ENCODE measurements at regions not wholly inside any gene's neighbourhood (a gene's known extent, or its start where the extent isn't known, plus 50 kb on each side); places are given as distances from the start of the nearest gene placed in this dataset.

DNA sequence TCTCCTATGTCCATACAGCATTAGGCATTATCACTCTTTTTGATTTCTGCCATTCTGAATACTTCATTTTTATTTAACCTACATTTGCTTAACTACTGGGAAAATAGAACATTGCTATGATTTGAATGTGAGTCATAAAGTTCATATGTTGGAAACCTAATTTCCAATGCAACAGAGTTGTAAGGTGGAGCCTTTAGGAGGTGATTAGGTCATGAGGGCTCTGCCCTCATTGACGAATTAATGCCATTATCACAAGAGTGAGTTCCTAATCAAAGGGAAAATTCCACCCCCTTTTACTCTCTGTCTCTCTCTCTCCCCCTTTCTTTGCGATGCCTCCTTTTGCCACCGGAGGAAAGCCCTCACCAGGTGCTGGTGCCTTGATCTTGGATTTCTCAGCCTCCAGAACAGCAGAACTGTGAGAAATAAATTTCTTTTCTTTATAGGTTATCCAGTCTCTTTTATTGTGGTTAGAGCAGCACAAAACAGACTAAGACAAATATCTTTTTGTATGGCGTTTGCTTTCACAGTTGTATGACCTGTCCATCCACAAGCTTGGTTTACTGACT lies 180.1 kb upstream of the ARID2 start:
- Histone ChIP-seq H3K4me1 (ENCODE audit: control insufficient read depth, insufficient read depth, low read length) (no peaks in the 10 kb centered on the region), H3K9me3 (ENCODE audit: control insufficient read depth, insufficient read depth, low read length) (no peaks in the 10 kb centered on the region), H3K27ac (ENCODE audit: low read depth, low read length) (no peak overlapping the region), H3K9ac (ENCODE audit: low read depth, low read length) (no peak overlapping the region), H3K4me3 (ENCODE audit: low read depth, low read length) (no peak overlapping the region), H3K27me3 (ENCODE audit: control insufficient read depth, insufficient read depth, low read length) (no peaks in the 10 kb centered on the region), H3K36me3 (ENCODE audit: control insufficient read depth, insufficient read depth, low read length) (no peaks in the 10 kb centered on the region)

- H3K36me3 ChIP-seq (ENCODE audit: control insufficient read depth, insufficient read depth, low read length) = no peaks in the 10 kb centered on the region
- no peak overlapping the region for H3K4me3 ChIP-seq (ENCODE audit: low read depth, low read length)
- no peak overlapping the region for H3K27ac ChIP-seq (ENCODE audit: low read depth, low read length)
- no peaks in the 10 kb centered on the region for H3K4me1 ChIP-seq (ENCODE audit: control insufficient read depth, insufficient read depth, low read length)
- H3K27me3 ChIP-seq (ENCODE audit: control insufficient read depth, insufficient read depth, low read length) = no peaks in the 10 kb centered on the region
- H3K9me3 ChIP-seq (ENCODE audit: control insufficient read depth, insufficient read depth, low read length) = no peaks in the 10 kb centered on the region
- H3K9ac ChIP-seq (ENCODE audit: low read depth, low read length) = no peak overlapping the region
Observed at GRCh38 chr12:45553204-45553603, 176.3 kb upstream of the ARID2 start.

- Histone ChIP-seq H3K36me3 (ENCODE audit: control insufficient read depth, insufficient read depth, low read length) (no peaks in the 10 kb centered on the region), H3K27ac (ENCODE audit: low read depth, low read length) (no peak overlapping the region), H3K4me3 (ENCODE audit: low read depth, low read length) (no peak overlapping the region), H3K4me1 (ENCODE audit: control insufficient read depth, insufficient read depth, low read length) (no peaks in the 10 kb centered on the region), H3K9ac (ENCODE audit: low read depth, low read length) (no peak overlapping the region), H3K9me3 (ENCODE audit: control insufficient read depth, insufficient read depth, low read length) (no peaks in the 10 kb centered on the region), H3K27me3 (ENCODE audit: control insufficient read depth, insufficient read depth, low read length) (no peaks in the 10 kb centered on the region)
Observed at GRCh38 chr12:45557016-45557415, 172.5 kb upstream of the ARID2 start.

DNA sequence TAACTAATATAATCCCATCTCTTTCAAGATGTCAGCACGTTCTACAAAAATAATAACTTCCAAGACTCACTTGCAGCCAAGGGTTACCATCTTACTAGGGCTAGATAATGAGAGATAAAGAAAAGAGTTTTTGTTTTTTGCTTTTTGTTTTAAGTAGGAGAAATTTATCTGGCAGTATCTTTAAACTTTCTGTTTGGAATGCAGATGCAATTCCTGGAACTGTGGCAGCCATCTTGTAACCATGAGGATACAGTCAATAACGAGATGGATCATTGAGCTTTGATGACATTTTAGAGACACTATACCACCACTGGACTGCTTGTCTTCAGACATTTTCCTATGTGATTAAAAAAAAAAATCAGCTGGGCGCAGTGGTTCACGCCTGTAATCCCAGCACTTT lies 171.2 kb upstream of the ARID2 start:
- Histone ChIP-seq H3K9me3 (ENCODE audit: control insufficient read depth, insufficient read depth, low read length) (no peaks in the 10 kb centered on the region), H3K27ac (ENCODE audit: low read depth, low read length) (no peak overlapping the region), H3K36me3 (ENCODE audit: control insufficient read depth, insufficient read depth, low read length) (no peaks in the 10 kb centered on the region)

GRCh38 chr12:45559537-45559936 lies 170.0 kb upstream of the ARID2 start:
- no peaks in the 10 kb centered on the region for H3K27me3 ChIP-seq (ENCODE audit: control insufficient read depth, insufficient read depth, low read length)

More for the DNA sequence above, 171.2 kb upstream of the ARID2 start:
- Histone ChIP-seq H3K4me1 (ENCODE audit: control insufficient read depth, insufficient read depth, low read length) (no peaks in the 10 kb centered on the region), H3K27me3 (ENCODE audit: control insufficient read depth, insufficient read depth, low read length) (no peaks in the 10 kb centered on the region), H3K4me3 (ENCODE audit: low read depth, low read length) (no peak overlapping the region), H3K9ac (ENCODE audit: low read depth, low read length) (no peak overlapping the region)

GRCh38 chr12:45560689-45561088 lies 168.8 kb upstream of the ARID2 start:
- no peaks in the 10 kb centered on the region for H3K27me3 ChIP-seq (ENCODE audit: control insufficient read depth, insufficient read depth, low read length)
- no peaks in the 10 kb centered on the region for H3K4me1 ChIP-seq (ENCODE audit: control insufficient read depth, insufficient read depth, low read length)
- no peak overlapping the region for H3K27ac ChIP-seq (ENCODE audit: low read depth, low read length)
- H3K9me3 ChIP-seq (ENCODE audit: control insufficient read depth, insufficient read depth, low read length) = no peaks in the 10 kb centered on the region
- H3K4me3 ChIP-seq (ENCODE audit: low read depth, low read length) = no peak overlapping the region
- H3K36me3 ChIP-seq (ENCODE audit: control insufficient read depth, insufficient read depth, low read length) = no peaks in the 10 kb centered on the region
- no peak overlapping the region for H3K9ac ChIP-seq (ENCODE audit: low read depth, low read length)

More at GRCh38 chr12:45559537-45559936, 170.0 kb upstream of the ARID2 start:
- Histone ChIP-seq H3K4me1 (ENCODE audit: control insufficient read depth, insufficient read depth, low read length) (no peaks in the 10 kb centered on the region), H3K9ac (ENCODE audit: low read depth, low read length) (no peak overlapping the region), H3K9me3 (ENCODE audit: control insufficient read depth, insufficient read depth, low read length) (no peaks in the 10 kb centered on the region), H3K27ac (ENCODE audit: low read depth, low read length) (no peak overlapping the region), H3K36me3 (ENCODE audit: control insufficient read depth, insufficient read depth, low read length) (no peaks in the 10 kb centered on the region), H3K4me3 (ENCODE audit: low read depth, low read length) (no peak overlapping the region)

DNA sequence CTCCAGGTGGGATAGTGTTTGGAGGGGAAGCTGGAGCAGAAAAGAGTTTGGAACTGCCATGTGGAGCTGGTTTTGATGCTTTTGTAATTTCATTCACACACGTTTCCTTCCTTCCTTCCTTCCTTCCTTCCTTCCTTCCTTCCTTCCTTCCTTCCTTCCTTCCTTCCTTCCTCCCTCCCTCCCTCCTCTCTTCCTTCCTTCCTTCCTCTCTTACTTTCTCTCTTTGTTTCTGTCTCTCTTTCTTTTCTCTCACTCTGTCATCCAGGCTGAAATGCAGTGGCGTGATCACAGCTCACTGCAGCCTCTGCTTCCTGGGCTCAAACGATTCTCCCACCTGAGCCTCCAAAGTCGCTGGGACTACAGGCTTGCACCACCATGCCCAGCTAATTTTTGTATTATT lies 168.0 kb upstream of the ARID2 start:
- Histone ChIP-seq H3K9me3 (ENCODE audit: control insufficient read depth, insufficient read depth, low read length) (no peaks in the 10 kb centered on the region), H3K9ac (ENCODE audit: low read depth, low read length) (no peak overlapping the region), H3K36me3 (ENCODE audit: control insufficient read depth, insufficient read depth, low read length) (no peaks in the 10 kb centered on the region), H3K27ac (ENCODE audit: low read depth, low read length) (no peak overlapping the region), H3K27me3 (ENCODE audit: control insufficient read depth, insufficient read depth, low read length) (no peaks in the 10 kb centered on the region), H3K4me3 (ENCODE audit: low read depth, low read length) (no peak overlapping the region), H3K4me1 (ENCODE audit: control insufficient read depth, insufficient read depth, low read length) (no peaks in the 10 kb centered on the region)

GRCh38 chr12:45565590-45565989 lies 163.9 kb upstream of the ARID2 start:
- no peaks in the 10 kb centered on the region for H3K9me3 ChIP-seq (ENCODE audit: control insufficient read depth, insufficient read depth, low read length)
- H3K4me1 ChIP-seq (ENCODE audit: control insufficient read depth, insufficient read depth, low read length) = no peaks in the 10 kb centered on the region
- H3K27ac ChIP-seq (ENCODE audit: low read depth, low read length) = no peak overlapping the region
- no peaks in the 10 kb centered on the region for H3K36me3 ChIP-seq (ENCODE audit: control insufficient read depth, insufficient read depth, low read length)
- no peak overlapping the region for H3K9ac ChIP-seq (ENCODE audit: low read depth, low read length)
- H3K27me3 ChIP-seq (ENCODE audit: control insufficient read depth, insufficient read depth, low read length) = no peaks in the 10 kb centered on the region
- H3K4me3 ChIP-seq (ENCODE audit: low read depth, low read length) = no peak overlapping the region

- no peaks in the 10 kb centered on the region for H3K27me3 ChIP-seq (ENCODE audit: control insufficient read depth, insufficient read depth, low read length)
- no peaks in the 10 kb centered on the region for H3K9me3 ChIP-seq (ENCODE audit: control insufficient read depth, insufficient read depth, low read length)
- no peak overlapping the region for H3K27ac ChIP-seq (ENCODE audit: low read depth, low read length)
- H3K4me1 ChIP-seq (ENCODE audit: control insufficient read depth, insufficient read depth, low read length) = no peaks in the 10 kb centered on the region
- no peak overlapping the region for H3K9ac ChIP-seq (ENCODE audit: low read depth, low read length)
- no peak overlapping the region for H3K4me3 ChIP-seq (ENCODE audit: low read depth, low read length)
- no peaks in the 10 kb centered on the region for H3K36me3 ChIP-seq (ENCODE audit: control insufficient read depth, insufficient read depth, low read length)
Observed at GRCh38 chr12:45566257-45566656, 163.2 kb upstream of the ARID2 start.

GRCh38 chr12:45568808-45569207 lies 160.7 kb upstream of the ARID2 start:
- H3K9ac ChIP-seq (ENCODE audit: low read depth, low read length) = no peak overlapping the region
- H3K27me3 ChIP-seq (ENCODE audit: control insufficient read depth, insufficient read depth, low read length) = no peaks in the 10 kb centered on the region
- H3K4me1 ChIP-seq (ENCODE audit: control insufficient read depth, insufficient read depth, low read length) = no peaks in the 10 kb centered on the region
- no peak overlapping the region for H3K4me3 ChIP-seq (ENCODE audit: low read depth, low read length)
- no peak overlapping the region for H3K27ac ChIP-seq (ENCODE audit: low read depth, low read length)
- H3K9me3 ChIP-seq (ENCODE audit: control insufficient read depth, insufficient read depth, low read length) = no peaks in the 10 kb centered on the region
- H3K36me3 ChIP-seq (ENCODE audit: control insufficient read depth, insufficient read depth, low read length) = no peaks in the 10 kb centered on the region

DNA sequence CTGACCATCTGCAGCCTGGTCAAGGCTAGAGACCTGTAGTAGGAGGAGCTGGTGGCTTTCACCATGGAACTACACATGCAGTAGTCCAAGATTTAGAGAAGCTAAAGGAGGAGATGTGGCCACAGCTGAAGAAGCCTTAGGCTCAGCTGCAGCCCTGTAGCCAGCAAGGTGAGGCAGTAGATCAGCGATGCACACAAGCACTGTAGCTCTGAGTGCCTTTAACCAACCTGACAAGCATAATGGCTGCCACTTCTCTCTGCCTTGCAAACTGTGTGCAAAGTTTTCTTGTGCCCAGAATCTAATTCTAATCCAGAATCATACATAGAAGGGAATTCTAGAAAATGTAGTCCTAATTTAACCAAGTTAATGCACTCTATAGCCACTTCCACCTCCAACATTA lies 159.0 kb upstream of the ARID2 start:
- no peak overlapping the region for H3K4me3 ChIP-seq (ENCODE audit: low read depth, low read length)
- H3K9me3 ChIP-seq (ENCODE audit: control insufficient read depth, insufficient read depth, low read length) = no peaks in the 10 kb centered on the region
- no peaks in the 10 kb centered on the region for H3K27me3 ChIP-seq (ENCODE audit: control insufficient read depth, insufficient read depth, low read length)
- no peaks in the 10 kb centered on the region for H3K4me1 ChIP-seq (ENCODE audit: control insufficient read depth, insufficient read depth, low read length)
- no peak overlapping the region for H3K9ac ChIP-seq (ENCODE audit: low read depth, low read length)
- no peaks in the 10 kb centered on the region for H3K36me3 ChIP-seq (ENCODE audit: control insufficient read depth, insufficient read depth, low read length)
- H3K27ac ChIP-seq (ENCODE audit: low read depth, low read length) = no peak overlapping the region

DNA sequence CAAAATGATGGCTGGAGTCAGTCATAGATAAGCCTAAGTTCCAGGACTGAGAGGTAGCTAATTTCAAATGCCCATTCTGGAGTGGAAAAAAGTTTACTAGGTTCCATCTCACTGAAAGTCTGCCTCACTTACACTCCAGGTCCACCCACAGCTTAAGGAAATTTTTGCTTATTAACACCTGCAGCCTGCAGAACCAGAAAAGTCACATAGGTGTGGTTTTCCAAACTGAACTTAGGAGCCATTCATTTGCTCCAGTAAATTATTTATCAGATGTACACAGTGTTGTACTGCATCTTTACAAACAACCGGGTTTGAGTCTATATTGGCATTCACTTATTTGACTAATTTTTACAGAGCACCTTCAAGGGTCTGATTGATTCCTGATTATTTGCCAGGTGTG lies 157.4 kb upstream of the ARID2 start:
- no peak overlapping the region for H3K9ac ChIP-seq (ENCODE audit: low read depth, low read length)
- H3K4me3 ChIP-seq (ENCODE audit: low read depth, low read length) = no peak overlapping the region
- no peaks in the 10 kb centered on the region for H3K36me3 ChIP-seq (ENCODE audit: control insufficient read depth, insufficient read depth, low read length)
- H3K4me1 ChIP-seq (ENCODE audit: control insufficient read depth, insufficient read depth, low read length) = peaks cover 12% of the 10 kb centered on the region
- no peaks in the 10 kb centered on the region for H3K9me3 ChIP-seq (ENCODE audit: control insufficient read depth, insufficient read depth, low read length)
- no peak overlapping the region for H3K27ac ChIP-seq (ENCODE audit: low read depth, low read length)
- no peaks in the 10 kb centered on the region for H3K27me3 ChIP-seq (ENCODE audit: control insufficient read depth, insufficient read depth, low read length)

Measured in HUES48 (cell line).